GM12878 (cell line): ENCODE measurements at regions not wholly inside any gene's neighbourhood (a gene's known extent, or its start where the extent isn't known, plus 50 kb on each side); places are given as distances from the start of the nearest gene placed in this dataset.

Source experiments
- ATAC-seq: fragments of 200-7000 bp; cut with Tn5 transposase; 3 replicates; pipeline ENCODE4 v1.9.1; 2020; ENCODE audit warnings: mild to moderate bottlenecking, moderate library complexity
- BruUV-seq: library from RNA; stranded (reverse); fragments of 400-500 nt; replicated peaks from 2 replicates; lab custom pipeline; 2021; lab: Mats Ljungman, UMichigan
- CTCF ChIA-PET: fragments of 300-600 bp; sonication (Branson Sonifier 250); formaldehyde crosslinking; extraction: SDS; loops from one replicate; lab custom pipeline; 2021; ENCODE audit warnings: inconsistent platforms; lab: Yijun Ruan, JAX
- POLR2A ChIA-PET: fragments of 350-600 bp; formaldehyde crosslinking; extraction: SDS; loops from one replicate; lab custom pipeline; 2021; ENCODE audit warnings: inconsistent platforms; lab: Charles Lee
- RAD21 ChIA-PET: fragments of 300-600 bp; sonication (Branson Sonifier 250); formaldehyde crosslinking; loops from one replicate; lab custom pipeline; 2023; ENCODE audit warnings: antibody characterized with exemption; ENCODE audit not compliant: unreplicated experiment; lab: Charles Lee
- SMC1A ChIA-PET: fragments of 300-600 bp; sonication (Branson Sonifier 250); formaldehyde crosslinking; loops from one replicate; lab custom pipeline; 2023; ENCODE audit not compliant: unreplicated experiment, uncharacterized antibody; lab: Charles Lee
- DNase-seq: peaks from one replicate; pipeline ENCODE4 v3.0.0-alpha.2; 2011; ENCODE audit warnings: low read depth, low spot score
- FAIRE-seq: peaks from 3 replicates; lab custom pipeline; 2011; peaks lifted over from hg19 to GRCh38; lab: Jason Lieb, UNC
- H2AFZ ChIP-seq: 2 replicates; pipeline ENCODE4 v1.6.0; 2011; ENCODE audit warnings: low read depth, low read length, control low read depth; ENCODE audit not compliant: control insufficient read depth
- H3K27ac ChIP-seq: 2 replicates; pipeline ENCODE4 v1.5.1; 2011; ENCODE audit warnings: control low read depth; ENCODE audit not compliant: control insufficient read depth, insufficient read depth
- H3K27me3 ChIP-seq, 2 experiments: replicated peaks in 1 of 2; 2 replicates each; pipeline versions ENCODE4 v1.6.0 to v1.6.1; 2011; ENCODE audit warnings: low read length in 1 of 2; ENCODE audit not compliant: control insufficient read depth in 2 of 2, insufficient read depth in 2 of 2
- H3K36me3 ChIP-seq, 2 experiments: 2 replicates each; pipeline ENCODE4 v1.5.1; 2011; ENCODE audit warnings: low read length in 1 of 2; ENCODE audit not compliant: control insufficient read depth in 2 of 2, insufficient read depth in 2 of 2
- H3K4me1 ChIP-seq: 2 replicates; pipeline ENCODE4 v1.6.1; 2011; ENCODE audit warnings: mild to moderate bottlenecking, low read length, moderate library complexity, mixed read lengths; ENCODE audit not compliant: control insufficient read depth, insufficient read depth
- H3K4me2 ChIP-seq: 2 replicates; pipeline ENCODE4 v1.6.0; 2011; ENCODE audit warnings: control low read depth; ENCODE audit not compliant: control insufficient read depth, insufficient read depth
- H3K4me3 ChIP-seq: fragments of 200-600 bp; sonication (generic); 2 replicates; pipeline ENCODE4 v1.5.1; 2016
- H3K79me2 ChIP-seq: 2 replicates; pipeline ENCODE4 v1.6.0; 2011; ENCODE audit warnings: low read length; ENCODE audit not compliant: control insufficient read depth, insufficient read depth
- H3K9ac ChIP-seq: 2 replicates; pipeline ENCODE4 v1.8.0; 2011; ENCODE audit warnings: low read length, control low read depth, mixed read lengths; ENCODE audit not compliant: control insufficient read depth, insufficient read depth
- H3K9me3 ChIP-seq: replicated peaks from 3 replicates; pipeline ENCODE4 v1.5.1; 2011; ENCODE audit warnings: mild to moderate bottlenecking, low read length; ENCODE audit not compliant: control insufficient read depth, insufficient read depth
- H4K20me1 ChIP-seq: 2 replicates; pipeline ENCODE4 v1.6.0; 2011; ENCODE audit not compliant: control insufficient read depth, insufficient read depth
- ATF7 ChIP-seq: fragments of 450-650 bp; IDR thresholded peaks from 2 replicates; pipeline ENCODE4 v1.6.1; 2016; ENCODE audit warnings: low read depth, mild to moderate bottlenecking
- BCLAF1 ChIP-seq: fragments of 450-650 bp; IDR thresholded peaks from 2 replicates; pipeline ENCODE4 v1.6.1; 2017; ENCODE audit warnings: antibody characterized with exemption, mild to moderate bottlenecking, moderate library complexity
- CBX5 ChIP-seq: sonication (generic); IDR thresholded peaks from 2 replicates; pipeline ENCODE4 v1.6.1; 2016; ENCODE audit warnings: low read depth, moderate library complexity, mild to moderate bottlenecking, inconsistent platforms
- CREB1 ChIP-seq: IDR thresholded peaks from 2 replicates; pipeline ENCODE4 v1.6.1; 2012; ENCODE audit warnings: low read depth, mild to moderate bottlenecking, inconsistent platforms
- ELK1 ChIP-seq: IDR thresholded peaks from 2 replicates; pipeline ENCODE4 v1.6.1; 2012; ENCODE audit warnings: low read depth, low read length, improper control_type of control experiment
- FOXM1 ChIP-seq: IDR thresholded peaks from 2 replicates; pipeline ENCODE4 v1.6.1; 2012; ENCODE audit warnings: low read depth, mild to moderate bottlenecking, inconsistent platforms, low read length, moderate library complexity
- HDAC6 ChIP-seq: fragments of 200-600 bp; sonication (generic); IDR thresholded peaks from one replicate; pipeline ENCODE4 v1.8.0; 2017; ENCODE audit warnings: antibody characterized with exemption; ENCODE audit not compliant: unreplicated experiment
- MEF2B ChIP-seq: fragments of 450-650 bp; IDR thresholded peaks from 2 replicates; pipeline ENCODE4 v1.6.1; 2018; ENCODE audit warnings: mild to moderate bottlenecking, moderate library complexity; ENCODE audit not compliant: partially characterized antibody, poor library complexity, severe bottlenecking
- NFIC ChIP-seq: IDR thresholded peaks from 2 replicates; pipeline ENCODE4 v1.6.1; 2012; ENCODE audit warnings: low read depth, mild to moderate bottlenecking, inconsistent platforms, low read length, moderate library complexity
- NR2C2 ChIP-seq: IDR thresholded peaks from 2 replicates; pipeline ENCODE4 v1.6.1; 2011; ENCODE audit warnings: borderline replicate concordance, low read depth; ENCODE audit not compliant: control insufficient read depth, insufficient read length
- NRF1 ChIP-seq: conservative IDR thresholded peaks from 2 replicates; pipeline ENCODE4 v1.6.1; 2011; ENCODE audit warnings: mild to moderate bottlenecking, low read depth, low read length, improper control_type of control experiment
- SREBF1 ChIP-seq: IDR thresholded peaks from 2 replicates; pipeline ENCODE4 v1.6.1; 2012; ENCODE audit warnings: mild to moderate bottlenecking, low read length
- WRNIP1 ChIP-seq: IDR thresholded peaks from 2 replicates; pipeline ENCODE4 v1.6.1; 2011; ENCODE audit warnings: low read depth, low read length, improper control_type of control experiment, borderline replicate concordance
- WGBS: methylation state at CpG from one replicate; pipeline ENCODE4 v1.1.6; 2016; ENCODE audit warnings: low lambda C conversion rate; ENCODE audit not compliant: insufficient replicate concordance, insufficient coverage; ENCODE audit errors: missing lambda C conversion rate; 5-methylcytosine and 5-hydroxymethylcytosine counted together
- in situ Hi-C: fragments of 300-500 bp; cut with MboI; formaldehyde crosslinking; loops from 9 replicates; pipeline ENCODE4 v1.14.3; 2018; ENCODE audit warnings: mixed read lengths
- intact Hi-C: fragments of 100-400 bp; cut with micrococcal nuclease; formaldehyde crosslinking; loops from one replicate; pipeline ENCODE4 v1.14.2; 2022; ENCODE audit not compliant: unreplicated experiment

GRCh38 chr5:6059137-6059800 lies 319.1 kb downstream of the MED10 start:
- Histone ChIP-seq H3K4me2 (no peak overlapping the region), H3K9me3 (no peaks in the 10 kb centered on the region; the same call in 2 of the 3 replicates), H3K27me3 (no peaks in the 10 kb centered on the region), H3K27ac (no peak overlapping the region), H3K9ac (no peak overlapping the region), H3K4me3 (no peak overlapping the region), H3K4me1 (no peaks in the 10 kb centered on the region), H2AFZ (no peak overlapping the region), H3K36me3 (no peaks in the 10 kb centered on the region), H3K79me2 (no peaks in the 10 kb centered on the region), H4K20me1 (no peaks in the 10 kb centered on the region)
- FAIRE-seq, result no peak
- ChIA-PET POLR2A (no interaction called here), CTCF (no interaction called here), RAD21 (no interaction called here), SMC1A (interaction anchor here (1.0 kb wide), 1 partner anchor 42 kb away, joined by 3 read pairs; no protein-coding TSS in a partner anchor)
- in situ Hi-C loops (no loop called here), intact Hi-C loops (no loop called here)
- WGBS, result 56% methylated on average over 12 of the region's 12 CpGs
- BruUV-seq, result no TSS peak
- ATAC-seq, result no peak
- DNase-seq, result no peak
- TF ChIP-seq WRNIP1, result no peak
- TF ChIP-seq CREB1, result no peak
- TF ChIP-seq NFIC, result no peak
- TF ChIP-seq MEF2B, result no peak

GRCh38 chr5:6058055-6058715 lies 320.2 kb downstream of the MED10 start:
- H3K4me2 ChIP-seq, result no peak overlapping the region
- no peak for DNase-seq
- H3K4me3 ChIP-seq, result no peak overlapping the region
- CTCF ChIA-PET, result no interaction called here
- no peak overlapping the region for H2AFZ ChIP-seq
- H3K4me1 ChIP-seq, result no peaks in the 10 kb centered on the region
- H3K36me3 ChIP-seq, result no peaks in the 10 kb centered on the region
- no peaks in the 10 kb centered on the region for H3K79me2 ChIP-seq
- no peak for ATAC-seq
- SMC1A ChIA-PET, result no interaction called here
- BruUV-seq, result no TSS peak
- H4K20me1 ChIP-seq, result no peaks in the 10 kb centered on the region
- H3K27ac ChIP-seq, result no peak overlapping the region
- POLR2A ChIA-PET, result no interaction called here
- FAIRE-seq, result no peak
- no peaks in the 10 kb centered on the region for H3K27me3 ChIP-seq
- RAD21 ChIA-PET, result no interaction called here
- 57% methylated on average over 14 of the region's 14 CpGs for WGBS
- intact Hi-C loops (no loop called here), in situ Hi-C loops (no loop called here)
- H3K9ac ChIP-seq, result no peak overlapping the region
- H3K9me3 ChIP-seq, result no peaks in the 10 kb centered on the region; the same call in 2 of the 3 replicates
- TF ChIP-seq ELK1, result no peak
- TF ChIP-seq HDAC6, result no peak
- no peak for TF ChIP-seq NRF1
- no peak for TF ChIP-seq NR2C2
- TF ChIP-seq SREBF1, result no peak
- TF ChIP-seq ATF7, result no peak
- no peak for TF ChIP-seq CBX5
- no peak for TF ChIP-seq BCLAF1
- no peak for TF ChIP-seq CREB1
- no peak for TF ChIP-seq FOXM1
